WTC11 (cell line): ENCODE measurements at regions not wholly inside any gene's neighbourhood (a gene's known extent, or its start where the extent isn't known, plus 50 kb on each side); places are given as distances from the start of the nearest gene placed in this dataset.

ENCODE experiments used
- CBFB ChIP-seq: sonication (generic); formaldehyde crosslinking; IDR thresholded peaks from 2 replicates; pipeline ENCODE4 v1.8.1; 2022; ENCODE audit warnings: mild to moderate bottlenecking, low read depth, missing genetic modification reagents
- FOXK1 ChIP-seq: sonication (generic); formaldehyde crosslinking; IDR thresholded peaks from 2 replicates; pipeline ENCODE4 v1.8.0; 2022; ENCODE audit warnings: mild to moderate bottlenecking, moderate library complexity, missing genetic modification reagents
- PRRX2 ChIP-seq: fragments of 250-450 bp; sonication (Bioruptor Pico); IDR thresholded peaks from 2 replicates; pipeline ENCODE4 v1.8.0; 2021; ENCODE audit warnings: mild to moderate bottlenecking
- TF ChIP-seq, protein P1 (sequence below): sonication (generic); formaldehyde crosslinking; IDR thresholded peaks from 2 replicates; pipeline ENCODE4 v1.8.1; 2023; ENCODE audit warnings: mild to moderate bottlenecking, missing genetic modification reagents, moderate library complexity
- TF ChIP-seq, protein P2 (sequence below): sonication (generic); formaldehyde crosslinking; IDR thresholded peaks from 2 replicates; pipeline ENCODE4 v1.8.1; 2022; ENCODE audit warnings: low read depth, missing genetic modification reagents, borderline replicate concordance
- TF ChIP-seq, protein P3 (sequence below): sonication (generic); formaldehyde crosslinking; IDR thresholded peaks from 2 replicates; pipeline ENCODE4 v1.8.0; 2023; ENCODE audit warnings: mild to moderate bottlenecking, missing genetic modification reagents
- TF ChIP-seq, protein P4 (sequence below): fragments of 200-600 bp; IDR thresholded peaks from 2 replicates; pipeline ENCODE4 v1.8.0; 2022; ENCODE audit warnings: antibody characterized with exemption
- TF ChIP-seq, protein P5 (sequence below): sonication (generic); formaldehyde crosslinking; IDR thresholded peaks from 2 replicates; pipeline ENCODE4 v1.8.1; 2022; ENCODE audit warnings: low read depth, mild to moderate bottlenecking, moderate library complexity, missing genetic modification reagents, borderline replicate concordance

DNA sequence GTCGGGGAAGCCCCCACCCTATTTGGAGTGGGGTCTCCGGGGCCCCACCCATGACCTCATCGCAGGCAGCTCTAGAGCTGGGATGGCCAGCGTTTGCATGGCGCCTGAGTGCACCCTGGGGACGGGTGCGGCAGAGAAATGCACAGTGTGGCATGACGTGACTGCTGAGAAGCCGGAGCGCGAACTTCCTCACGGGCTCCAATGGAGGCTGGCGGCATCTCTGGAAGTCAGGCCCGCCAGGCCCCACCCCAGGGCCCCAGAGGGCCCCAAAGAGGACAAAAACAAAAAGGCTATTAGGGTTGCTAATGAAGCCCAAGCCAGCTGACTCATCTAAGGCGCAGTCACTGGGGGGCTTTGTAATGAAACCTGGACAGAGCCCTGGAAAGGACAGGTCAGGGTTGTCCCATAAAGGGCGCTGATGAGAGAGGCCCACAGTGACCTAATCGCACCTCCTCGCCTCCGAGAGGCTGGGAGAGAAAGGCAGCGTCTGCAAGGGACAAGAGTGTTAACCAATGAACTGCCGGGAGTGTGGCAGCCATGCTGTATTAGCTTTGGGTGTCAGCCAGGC is 86.0 kb upstream of the C1QTNF7 start:
- TF ChIP-seq, protein P1, sequence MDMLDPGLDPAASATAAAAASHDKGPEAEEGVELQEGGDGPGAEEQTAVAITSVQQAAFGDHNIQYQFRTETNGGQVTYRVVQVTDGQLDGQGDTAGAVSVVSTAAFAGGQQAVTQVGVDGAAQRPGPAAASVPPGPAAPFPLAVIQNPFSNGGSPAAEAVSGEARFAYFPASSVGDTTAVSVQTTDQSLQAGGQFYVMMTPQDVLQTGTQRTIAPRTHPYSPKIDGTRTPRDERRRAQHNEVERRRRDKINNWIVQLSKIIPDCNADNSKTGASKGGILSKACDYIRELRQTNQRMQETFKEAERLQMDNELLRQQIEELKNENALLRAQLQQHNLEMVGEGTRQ (CRISPR knock-in tag) = no peak
- TF ChIP-seq, protein P2, sequence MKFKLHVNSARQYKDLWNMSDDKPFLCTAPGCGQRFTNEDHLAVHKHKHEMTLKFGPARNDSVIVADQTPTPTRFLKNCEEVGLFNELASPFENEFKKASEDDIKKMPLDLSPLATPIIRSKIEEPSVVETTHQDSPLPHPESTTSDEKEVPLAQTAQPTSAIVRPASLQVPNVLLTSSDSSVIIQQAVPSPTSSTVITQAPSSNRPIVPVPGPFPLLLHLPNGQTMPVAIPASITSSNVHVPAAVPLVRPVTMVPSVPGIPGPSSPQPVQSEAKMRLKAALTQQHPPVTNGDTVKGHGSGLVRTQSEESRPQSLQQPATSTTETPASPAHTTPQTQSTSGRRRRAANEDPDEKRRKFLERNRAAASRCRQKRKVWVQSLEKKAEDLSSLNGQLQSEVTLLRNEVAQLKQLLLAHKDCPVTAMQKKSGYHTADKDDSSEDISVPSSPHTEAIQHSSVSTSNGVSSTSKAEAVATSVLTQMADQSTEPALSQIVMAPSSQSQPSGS = no peak
- TF ChIP-seq, protein P3, sequence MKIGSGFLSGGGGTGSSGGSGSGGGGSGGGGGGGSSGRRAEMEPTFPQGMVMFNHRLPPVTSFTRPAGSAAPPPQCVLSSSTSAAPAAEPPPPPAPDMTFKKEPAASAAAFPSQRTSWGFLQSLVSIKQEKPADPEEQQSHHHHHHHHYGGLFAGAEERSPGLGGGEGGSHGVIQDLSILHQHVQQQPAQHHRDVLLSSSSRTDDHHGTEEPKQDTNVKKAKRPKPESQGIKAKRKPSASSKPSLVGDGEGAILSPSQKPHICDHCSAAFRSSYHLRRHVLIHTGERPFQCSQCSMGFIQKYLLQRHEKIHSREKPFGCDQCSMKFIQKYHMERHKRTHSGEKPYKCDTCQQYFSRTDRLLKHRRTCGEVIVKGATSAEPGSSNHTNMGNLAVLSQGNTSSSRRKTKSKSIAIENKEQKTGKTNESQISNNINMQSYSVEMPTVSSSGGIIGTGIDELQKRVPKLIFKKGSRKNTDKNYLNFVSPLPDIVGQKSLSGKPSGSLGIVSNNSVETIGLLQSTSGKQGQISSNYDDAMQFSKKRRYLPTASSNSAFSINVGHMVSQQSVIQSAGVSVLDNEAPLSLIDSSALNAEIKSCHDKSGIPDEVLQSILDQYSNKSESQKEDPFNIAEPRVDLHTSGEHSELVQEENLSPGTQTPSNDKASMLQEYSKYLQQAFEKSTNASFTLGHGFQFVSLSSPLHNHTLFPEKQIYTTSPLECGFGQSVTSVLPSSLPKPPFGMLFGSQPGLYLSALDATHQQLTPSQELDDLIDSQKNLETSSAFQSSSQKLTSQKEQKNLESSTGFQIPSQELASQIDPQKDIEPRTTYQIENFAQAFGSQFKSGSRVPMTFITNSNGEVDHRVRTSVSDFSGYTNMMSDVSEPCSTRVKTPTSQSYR = no peak
- TF ChIP-seq, protein P4, sequence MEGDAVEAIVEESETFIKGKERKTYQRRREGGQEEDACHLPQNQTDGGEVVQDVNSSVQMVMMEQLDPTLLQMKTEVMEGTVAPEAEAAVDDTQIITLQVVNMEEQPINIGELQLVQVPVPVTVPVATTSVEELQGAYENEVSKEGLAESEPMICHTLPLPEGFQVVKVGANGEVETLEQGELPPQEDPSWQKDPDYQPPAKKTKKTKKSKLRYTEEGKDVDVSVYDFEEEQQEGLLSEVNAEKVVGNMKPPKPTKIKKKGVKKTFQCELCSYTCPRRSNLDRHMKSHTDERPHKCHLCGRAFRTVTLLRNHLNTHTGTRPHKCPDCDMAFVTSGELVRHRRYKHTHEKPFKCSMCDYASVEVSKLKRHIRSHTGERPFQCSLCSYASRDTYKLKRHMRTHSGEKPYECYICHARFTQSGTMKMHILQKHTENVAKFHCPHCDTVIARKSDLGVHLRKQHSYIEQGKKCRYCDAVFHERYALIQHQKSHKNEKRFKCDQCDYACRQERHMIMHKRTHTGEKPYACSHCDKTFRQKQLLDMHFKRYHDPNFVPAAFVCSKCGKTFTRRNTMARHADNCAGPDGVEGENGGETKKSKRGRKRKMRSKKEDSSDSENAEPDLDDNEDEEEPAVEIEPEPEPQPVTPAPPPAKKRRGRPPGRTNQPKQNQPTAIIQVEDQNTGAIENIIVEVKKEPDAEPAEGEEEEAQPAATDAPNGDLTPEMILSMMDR = no peak
- no peak for TF ChIP-seq FOXK1 (CRISPR knock-in tag)
- TF ChIP-seq, protein P5, sequence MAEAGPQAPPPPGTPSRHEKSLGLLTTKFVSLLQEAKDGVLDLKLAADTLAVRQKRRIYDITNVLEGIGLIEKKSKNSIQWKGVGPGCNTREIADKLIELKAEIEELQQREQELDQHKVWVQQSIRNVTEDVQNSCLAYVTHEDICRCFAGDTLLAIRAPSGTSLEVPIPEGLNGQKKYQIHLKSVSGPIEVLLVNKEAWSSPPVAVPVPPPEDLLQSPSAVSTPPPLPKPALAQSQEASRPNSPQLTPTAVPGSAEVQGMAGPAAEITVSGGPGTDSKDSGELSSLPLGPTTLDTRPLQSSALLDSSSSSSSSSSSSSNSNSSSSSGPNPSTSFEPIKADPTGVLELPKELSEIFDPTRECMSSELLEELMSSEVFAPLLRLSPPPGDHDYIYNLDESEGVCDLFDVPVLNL (CRISPR knock-in tag) = no peak
- TF ChIP-seq PRRX2 (CRISPR knock-in tag) = no peak
- TF ChIP-seq CBFB = no peak
